Fibroblast of skin of left quadriceps (primary cell): ENCODE measurements at regions not wholly inside any gene's neighbourhood (a gene's known extent, or its start where the extent isn't known, plus 50 kb on each side); places are given as distances from the start of the nearest gene placed in this dataset.

Experiments used
- DNase-seq, 2 experiments: peaks; one replicate each; pipeline ENCODE4 v3.0.0-alpha.2; 2013; ENCODE audit warnings: low read depth in 2 of 2

DNA sequence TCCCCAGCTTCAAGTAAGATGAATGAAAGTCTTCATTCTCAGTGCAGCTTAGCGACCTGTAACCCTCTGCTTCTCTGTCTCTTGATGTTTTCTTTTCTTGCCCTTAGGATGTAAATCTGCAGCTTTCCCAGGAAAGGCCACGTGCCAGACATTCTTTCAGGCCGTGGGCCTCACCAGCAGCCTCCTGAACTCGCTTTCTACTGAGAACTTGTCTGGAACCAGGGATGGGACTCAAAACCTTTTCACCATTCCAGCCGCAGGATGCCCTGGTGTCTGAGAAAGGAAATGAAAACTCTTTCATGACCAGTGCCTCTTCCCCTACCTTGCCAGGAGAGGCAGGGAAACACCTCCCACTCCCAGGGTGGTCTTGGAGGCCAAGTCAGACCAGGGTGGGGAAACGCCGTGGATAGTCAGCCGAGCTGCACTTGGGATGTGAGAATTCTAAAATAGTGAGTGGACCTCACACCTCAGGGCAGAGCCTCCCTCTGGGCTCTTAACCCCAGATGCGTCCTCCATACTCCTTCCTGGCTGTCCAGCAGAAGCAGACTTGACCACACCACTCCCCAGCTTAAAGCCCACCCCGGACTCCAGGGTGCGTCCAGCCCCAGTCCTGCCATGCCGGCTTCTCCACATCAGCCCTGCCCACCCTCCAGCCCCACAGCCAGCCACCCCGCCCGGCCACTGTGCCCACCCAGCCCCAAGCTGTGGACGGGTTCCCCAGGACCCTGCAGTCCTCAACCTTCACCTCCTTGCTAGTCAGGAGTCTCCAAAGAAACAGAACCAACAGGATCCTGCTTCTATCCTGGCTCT lies 115.5 kb downstream of the TWIST2 start:
- DNase-seq = no peak

DNA sequence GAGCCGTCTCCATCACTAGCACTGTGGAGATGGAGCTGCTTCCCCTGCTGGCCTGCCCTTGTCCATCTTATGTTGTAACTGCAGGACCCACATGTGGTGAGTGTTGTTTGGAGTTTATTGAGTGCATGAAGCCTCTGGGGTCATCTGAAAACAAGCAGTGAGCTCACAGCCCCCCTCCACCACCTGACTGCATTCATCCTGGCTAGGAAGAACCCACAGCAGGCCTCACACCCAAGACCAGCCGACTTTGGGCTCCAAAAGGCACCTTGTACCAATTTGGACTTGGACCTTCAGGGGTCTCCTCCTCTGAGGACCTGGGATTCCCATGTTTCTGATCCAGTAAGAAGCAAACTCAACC lies 116.1 kb downstream of the TWIST2 start:
- DNase-seq = no peak

DNA sequence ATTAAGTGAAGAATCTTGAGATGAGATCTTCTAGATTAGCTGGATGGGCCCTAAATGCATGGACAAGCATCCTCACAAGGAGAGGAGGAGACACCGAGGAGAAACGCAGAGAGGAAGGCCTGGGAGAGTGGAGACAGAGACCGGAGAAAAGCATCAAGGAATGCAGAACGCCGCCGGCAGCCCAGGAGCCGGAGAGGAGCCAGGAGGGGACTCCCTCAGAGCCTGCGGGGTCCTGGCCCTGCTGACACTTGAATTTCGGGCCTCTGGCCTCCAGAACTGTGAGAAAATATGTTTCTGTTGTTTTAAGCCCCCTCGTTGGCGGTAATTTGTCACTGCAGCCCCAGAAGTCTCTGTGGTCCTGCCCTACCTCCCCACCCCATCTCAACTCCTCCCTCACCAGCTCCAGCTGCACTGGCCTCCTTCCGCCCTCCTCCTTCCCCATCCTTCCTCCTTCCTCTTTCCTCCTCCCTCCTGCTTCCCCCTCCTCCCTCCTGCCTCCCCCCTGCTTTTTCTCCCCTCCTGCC lies 116.7 kb downstream of the TWIST2 start:
- no peak for DNase-seq

DNA sequence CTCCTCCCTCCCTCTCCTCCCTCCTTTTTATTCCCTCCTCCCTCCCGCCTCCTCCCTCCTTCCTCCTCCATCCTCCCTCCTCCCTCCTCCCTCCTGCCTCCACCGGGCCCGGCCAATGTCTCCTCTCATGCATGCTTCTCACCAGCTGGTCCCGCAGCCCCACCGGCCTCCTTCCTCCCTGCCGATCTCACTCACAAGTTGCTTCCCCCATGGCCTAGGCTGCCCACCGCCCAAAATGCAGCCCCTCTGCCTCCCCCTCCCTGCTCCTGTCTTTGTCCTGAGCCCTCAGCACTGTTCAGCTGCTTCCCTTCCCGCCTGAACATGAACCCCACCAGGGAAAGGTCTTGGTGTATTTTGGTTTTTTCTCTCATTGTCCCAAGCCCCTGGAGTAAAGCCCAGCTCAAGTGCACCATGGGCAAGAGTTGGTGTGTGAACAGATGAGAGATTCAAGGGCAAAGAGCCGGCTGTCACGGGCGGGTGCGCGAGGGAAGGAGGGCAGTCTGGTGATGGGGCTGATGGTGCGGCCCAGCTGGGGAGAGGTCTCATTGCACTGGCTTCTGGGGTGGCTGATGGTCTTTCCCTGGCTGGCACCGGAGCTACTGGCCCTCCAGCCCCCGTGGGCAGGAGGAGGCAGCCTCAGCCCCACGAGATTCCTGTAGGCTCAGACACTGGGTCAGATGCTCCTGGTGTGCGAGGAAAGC lies 117.6 kb downstream of the TWIST2 start:
- DNase-seq = no peak

DNA sequence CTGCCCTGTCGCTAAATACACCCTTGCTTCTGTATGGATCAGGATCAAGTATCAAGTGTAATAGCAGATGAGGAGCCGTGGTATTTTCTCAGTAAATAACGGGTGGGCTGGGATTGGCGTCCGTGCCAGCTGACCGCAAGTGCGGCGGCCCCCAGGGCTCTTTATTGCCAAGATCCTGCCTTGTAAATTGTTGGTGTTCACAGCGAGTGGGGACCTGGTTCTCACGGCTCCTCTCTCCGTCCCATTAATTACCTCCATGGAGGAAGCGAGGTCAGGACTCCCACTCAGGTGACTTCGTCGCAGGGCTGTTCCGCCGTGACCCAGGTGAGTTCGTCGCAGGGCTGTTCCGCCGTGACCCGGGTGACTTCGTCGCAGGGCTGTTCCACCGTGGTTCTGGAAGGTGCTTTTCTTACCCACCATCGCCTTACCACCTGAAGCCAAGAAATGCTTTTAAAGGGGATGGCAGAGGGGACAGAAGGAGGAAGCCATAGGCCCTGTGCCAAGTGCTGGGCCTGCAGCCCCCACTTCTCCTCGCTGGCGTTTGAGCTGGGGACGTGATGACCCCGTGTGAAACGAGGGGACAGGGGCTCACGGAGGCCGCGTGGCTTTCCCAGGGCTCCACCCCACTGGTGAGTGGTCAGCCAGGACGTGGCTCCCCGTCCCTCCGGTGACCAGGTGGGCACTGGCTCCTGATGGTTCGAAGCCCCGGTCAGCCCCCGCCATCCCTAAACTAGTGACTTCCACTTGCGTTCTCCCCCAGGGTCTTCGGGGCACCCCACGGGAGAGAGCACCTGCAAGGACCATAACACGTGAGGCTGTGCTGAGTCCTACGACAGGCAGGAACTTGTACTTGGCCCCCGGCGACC lies 118.4 kb downstream of the TWIST2 start:
- DNase-seq = no peak

DNA sequence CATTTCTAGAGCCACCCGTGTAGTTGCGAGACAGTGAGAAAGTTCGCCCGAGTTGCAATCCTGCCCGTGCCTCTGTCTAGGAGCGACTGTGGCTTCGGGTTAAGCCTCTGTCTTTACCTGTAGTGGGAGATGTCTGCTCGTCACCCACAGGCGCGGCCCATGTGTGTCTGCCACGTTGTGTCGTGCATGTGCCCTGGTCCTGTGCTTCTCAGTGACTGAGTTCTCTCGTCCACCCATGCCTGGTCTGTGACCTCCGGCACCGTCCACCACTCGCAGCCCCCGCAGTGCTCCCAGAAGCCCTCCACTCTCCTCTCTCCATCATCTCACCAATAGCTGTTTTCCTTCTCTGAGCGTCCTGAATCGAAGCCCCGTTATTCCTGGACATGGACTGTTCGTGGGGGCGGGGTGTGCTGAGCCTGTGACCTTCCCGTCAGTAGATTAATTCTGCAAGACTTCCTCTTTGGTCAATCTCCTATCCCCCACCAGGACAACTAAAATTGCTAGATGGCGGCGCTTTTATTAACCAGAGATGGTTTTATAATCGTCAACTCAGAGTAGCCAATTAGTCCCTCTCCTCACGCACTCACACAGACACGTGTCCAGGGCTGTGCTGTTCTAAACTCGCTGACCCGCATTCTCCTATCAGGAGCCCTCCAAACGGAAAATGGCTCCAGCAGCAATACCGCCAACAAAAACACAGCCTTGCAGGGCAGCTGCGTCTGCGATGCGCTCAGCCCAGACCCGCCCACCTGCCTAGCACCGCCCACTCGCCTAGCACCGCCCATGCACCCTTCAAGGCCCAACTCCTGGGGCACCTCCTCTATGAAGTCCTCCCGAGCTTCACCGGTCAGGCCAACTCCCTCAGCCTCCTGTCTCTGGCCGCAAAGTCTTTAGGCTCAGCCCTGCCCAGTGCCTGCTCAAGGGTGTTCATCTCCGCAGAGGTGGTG lies 119.4 kb downstream of the TWIST2 start:
- DNase-seq = no peak

DNA sequence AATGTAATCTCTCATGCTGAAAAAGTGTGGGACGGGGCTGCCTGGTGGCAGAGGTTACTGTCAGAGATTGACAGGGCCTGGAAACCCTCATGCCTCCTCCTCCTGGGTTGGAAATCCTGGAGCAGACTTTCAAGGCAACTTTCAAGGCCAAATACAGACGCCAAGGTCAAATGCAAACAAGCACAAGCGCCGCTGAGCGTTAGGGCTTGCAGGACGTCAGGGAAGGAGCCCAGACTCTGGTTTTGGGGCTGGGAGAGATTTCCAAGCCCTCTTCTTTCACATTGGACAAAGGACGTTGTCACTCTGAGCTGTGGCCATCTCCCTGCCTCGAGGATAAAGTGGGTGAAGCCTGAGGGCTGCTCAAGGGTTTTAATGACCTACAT lies 120.1 kb downstream of the TWIST2 start:
- DNase-seq = no peak

DNA sequence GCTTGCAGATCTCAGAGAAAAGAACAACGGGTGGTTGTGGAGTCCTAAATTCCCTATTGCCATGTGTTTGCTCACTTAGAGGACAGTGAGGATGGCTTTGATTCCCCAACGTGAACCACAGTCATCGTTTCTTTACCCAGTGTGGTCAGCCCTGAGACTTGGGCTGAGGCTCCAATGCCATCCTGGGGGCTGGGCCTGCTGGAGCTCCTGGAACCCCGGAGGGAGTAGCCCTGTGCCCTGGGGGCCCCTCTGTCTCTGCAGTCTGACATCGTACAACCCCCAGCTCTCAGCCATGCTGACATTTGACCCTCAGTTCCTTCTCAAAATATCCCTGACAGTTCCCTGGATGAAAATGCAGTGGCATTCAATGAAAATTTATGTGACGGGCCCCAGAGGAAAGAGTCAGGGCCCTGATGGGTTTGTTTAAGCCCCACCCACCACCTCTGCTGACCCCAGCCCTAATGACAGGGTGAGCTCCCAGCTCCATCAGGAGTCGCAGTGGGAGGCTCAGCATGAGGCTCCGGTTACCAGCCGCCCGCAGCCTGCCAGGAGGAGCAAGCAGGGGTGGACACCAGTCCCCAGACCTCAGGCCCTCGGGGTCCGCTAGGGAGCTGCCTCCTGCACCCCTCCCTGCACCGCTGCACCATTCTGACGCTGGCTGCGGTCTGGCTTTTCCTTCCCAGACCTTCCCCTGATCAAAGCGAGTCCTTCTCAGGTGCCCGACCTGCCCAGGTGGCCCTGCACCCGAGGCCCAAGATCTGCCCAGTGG lies 120.9 kb downstream of the TWIST2 start:
- no peak for DNase-seq

DNA sequence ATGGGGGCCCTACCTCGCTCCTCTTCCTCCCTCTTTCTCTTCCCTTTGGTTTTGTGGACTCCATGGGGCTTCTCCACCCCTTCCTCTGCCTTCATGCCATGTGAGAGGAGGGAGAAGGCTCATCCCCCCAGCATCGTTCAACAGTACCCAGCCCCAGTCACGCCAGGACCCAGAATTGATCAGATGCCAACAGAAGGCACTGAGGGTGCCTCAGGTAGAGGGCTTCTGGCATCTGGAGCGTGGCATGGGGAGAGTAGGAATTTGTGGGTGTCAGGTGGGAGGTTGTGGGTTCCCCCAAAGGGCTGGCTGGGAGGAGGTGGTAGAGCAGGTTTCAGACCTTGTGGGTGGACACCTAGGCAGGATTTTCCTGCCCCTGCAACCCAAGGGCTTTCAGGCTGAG lies 122.0 kb downstream of the TWIST2 start:
- DNase-seq = no peak

DNA sequence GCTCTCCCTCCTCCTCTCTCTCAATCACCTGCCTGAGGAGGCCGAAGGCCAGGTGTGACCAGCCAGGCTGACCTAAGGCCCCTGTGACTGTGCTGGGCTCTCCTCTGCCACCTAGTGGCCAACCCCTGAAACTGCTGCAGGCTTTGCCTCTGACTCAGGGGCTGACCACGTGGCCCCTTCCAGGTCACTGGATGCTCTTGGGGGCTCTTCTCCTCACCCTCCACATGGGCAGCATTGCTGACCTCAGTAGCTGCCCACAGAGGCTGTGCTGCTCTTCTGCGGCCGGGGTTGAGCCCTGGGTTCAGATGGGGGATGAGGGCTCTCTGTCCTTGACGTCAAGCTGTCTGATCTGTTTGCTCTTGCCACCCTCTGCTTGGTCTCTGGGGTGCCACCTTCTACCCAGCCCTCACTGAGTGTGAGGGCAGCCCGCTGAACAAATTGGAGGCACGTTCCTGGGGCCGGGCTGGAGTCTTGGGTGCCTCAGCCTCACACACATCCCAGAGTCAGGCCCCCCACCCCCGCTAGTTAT lies 122.7 kb downstream of the TWIST2 start:
- no peak for DNase-seq

DNA sequence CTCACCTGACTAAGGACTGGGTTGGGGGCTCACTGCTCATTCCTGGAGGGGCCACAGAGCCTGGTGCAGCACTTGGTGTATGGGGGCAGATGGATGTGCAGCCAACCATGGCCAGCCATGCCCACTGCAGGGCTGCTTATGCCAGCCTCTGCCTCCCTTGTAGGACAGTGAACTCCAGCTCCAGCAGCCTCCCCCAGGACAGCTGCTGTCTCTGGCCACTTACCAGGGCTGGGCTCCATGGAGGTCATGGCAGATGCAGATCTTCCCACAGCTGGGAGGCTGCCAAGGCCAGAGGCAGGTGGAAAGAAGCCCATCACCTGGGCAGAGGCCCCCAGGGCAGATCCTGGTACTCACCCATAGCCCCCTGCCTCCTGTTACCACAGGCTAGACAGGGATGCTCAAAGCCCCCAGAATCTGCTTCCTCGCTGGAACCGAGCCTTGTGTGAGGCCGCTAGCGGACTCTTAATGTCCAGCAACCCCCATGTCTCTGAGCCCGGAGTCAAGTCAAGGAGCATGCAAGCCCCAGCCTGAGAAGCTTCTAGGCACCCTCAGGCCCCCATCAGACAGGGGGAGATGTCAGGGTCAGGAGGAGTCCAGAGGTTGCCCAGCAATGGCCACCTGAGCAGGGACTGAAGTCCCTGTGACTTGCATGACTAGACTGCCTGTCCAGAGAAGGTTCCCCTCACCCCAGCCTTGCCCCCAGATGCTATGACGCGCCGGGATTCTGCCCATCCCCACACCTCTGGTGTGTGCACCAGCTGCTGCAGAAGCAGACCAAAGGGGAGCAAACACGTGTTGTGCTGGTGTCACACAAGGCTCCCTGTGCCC lies 123.6 kb downstream of the TWIST2 start:
- no peak for DNase-seq

DNA sequence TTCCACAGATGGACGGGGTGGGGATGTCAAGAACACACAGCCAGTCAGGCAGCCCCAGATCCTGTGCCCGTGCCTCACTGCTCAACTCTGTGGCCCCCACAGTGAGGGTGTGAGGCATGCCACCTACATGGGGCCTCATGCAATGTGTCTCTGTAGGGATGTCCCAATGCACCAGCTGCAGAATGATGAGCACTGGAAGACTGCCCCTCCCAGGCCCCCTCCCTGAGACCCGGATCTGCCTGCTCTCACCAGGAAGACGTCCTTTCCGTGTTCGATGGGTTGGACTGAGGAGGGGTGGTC lies 124.2 kb downstream of the TWIST2 start:
- DNase-seq = no peak

DNA sequence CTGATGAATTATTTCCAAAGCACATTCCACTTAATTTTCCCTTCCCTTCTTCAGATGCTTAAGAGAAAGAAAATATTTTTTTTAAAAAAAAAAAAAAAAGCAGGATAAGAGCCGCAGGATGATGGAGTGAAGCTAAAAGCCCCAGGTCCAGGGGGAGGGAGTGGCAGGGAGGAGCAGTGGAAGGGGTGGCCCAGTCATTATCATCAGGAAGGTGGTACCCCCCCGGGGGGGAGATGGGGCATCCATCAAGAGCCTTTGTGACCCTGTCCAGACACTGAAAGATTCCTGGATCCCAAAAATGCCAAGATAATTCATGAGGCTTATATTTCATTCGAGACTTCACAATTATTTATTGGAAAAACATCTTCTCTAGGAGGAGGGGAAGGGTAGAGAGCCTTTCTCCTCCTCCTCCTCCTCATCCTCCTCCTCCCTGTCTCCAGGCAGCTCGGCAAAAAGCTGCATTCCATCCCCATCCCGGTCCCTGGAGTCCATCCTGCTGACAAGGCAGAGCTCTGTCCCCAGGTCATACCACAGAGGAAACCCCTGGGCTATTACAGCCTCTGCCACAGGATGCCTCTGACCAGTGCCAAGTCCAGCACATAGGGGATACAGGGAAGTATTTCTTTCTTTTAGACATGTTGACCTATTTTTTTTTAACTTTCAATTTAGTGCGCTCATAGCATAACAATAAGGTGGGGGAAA lies 125.3 kb downstream of the TWIST2 start:
- DNase-seq = no peak

DNA sequence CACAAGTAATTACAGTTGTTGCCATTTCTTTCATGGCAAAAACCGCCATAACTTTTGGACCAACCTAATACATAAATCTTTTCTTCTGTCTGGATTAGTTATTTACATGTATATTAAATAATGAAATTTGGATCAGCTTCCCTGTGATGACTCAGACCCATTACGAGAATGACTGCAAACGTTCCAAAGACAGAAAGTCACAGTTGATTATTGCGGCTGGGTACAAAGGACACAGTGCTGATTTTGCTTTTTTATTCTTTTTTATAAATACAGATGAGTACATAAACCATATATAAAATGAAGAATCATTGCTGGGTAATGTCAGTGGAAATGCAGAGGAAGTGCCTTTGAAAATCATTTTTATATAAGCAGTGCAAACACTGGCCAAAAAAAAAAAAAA lies 126.2 kb downstream of the TWIST2 start:
- no peak for DNase-seq

DNA sequence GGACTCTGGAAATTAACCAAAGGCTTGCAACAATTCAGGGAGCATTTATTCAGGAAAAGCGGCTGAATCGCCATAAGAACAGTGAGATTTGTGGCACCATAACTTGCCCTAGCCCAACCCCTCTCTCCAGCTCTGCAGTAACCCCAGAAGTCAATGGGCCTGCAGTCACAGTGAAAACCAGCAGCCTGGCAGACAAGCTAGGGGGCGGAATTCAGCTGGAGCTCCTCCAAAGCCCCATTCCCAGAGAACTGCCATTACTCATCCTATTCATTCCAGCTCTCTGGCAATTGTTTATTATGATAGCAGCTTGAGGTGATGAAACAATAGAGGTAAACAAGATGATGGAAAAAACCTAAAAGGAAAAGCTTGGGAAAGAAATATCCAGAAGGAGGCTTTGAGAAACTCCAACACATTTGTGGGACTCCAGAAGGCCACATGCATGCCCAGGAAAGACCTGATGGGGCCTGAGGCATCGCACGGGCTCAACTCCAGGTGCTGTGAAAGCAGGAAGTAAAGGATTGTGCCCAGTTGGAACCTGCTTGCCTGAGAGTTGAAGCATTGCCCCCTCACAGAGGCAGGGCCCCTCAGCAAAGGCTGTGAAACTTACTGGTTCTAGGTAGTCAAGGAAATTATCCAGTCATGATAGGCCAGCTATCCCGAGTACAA lies 126.7 kb downstream of the TWIST2 start:
- peak; percentile 76 to 80 for DNase-seq

DNA sequence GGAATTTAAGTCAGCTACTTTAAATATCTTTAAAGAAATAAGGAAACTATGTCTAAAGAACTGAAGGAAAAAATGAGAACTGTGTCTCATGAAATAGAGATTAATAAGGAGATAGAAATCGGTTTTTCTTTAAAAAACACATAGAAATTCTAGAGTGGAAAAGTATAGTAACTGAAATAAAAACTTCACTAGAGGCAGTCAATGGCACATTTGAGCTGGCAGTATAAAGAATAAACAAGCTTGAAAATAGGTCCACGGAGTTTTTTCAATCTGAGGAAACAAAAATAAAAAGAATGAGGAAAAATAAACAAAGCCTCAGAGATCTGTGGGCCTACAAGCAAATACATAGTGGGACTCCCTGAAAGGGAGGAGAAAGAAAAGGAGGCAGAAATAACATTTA lies 127.5 kb downstream of the TWIST2 start:
- DNase-seq = no peak

DNA sequence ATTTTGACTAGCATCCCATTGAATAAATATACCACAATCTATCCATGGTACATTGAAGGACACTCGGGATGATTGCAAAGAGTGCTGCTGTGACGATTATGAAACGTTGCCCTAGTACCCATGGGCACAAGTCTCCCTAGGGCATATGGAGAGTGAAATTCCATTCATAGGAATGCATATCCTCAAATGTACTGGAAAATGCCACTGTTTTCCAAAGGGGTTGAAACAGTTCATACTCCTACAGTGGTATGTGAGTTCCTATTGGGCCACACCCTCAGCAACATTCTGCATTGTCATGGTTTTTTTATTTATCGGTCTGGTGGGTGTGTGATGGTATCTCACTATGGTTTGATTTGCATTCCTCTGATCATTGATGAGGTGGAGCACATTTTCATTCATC lies 130.6 kb downstream of the TWIST2 start:
- DNase-seq = no peak

DNA sequence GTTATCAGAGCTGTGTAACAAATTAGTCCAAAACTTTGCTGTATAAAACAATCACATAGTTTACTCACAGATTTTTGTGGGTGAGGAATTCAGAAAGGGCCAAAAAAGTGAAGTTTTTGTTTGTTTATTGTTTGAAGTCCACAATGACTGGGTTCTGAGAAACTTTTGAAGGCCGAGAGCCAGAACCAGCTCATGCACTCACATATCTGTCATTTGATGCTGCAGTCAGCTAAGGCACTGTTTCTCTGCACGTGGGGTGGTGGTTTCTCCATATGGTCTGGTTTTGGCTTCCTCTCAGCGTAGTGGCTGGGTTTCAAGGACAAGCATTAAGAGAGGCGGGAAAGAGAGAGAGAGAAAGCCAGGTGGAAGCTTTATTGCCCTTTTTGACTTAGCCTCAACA lies 131.8 kb downstream of the TWIST2 start:
- DNase-seq = no peak
